SK-N-SH (cell line): ENCODE measurements at regions not wholly inside any gene's neighbourhood (a gene's known extent, or its start where the extent isn't known, plus 50 kb on each side); places are given as distances from the start of the nearest gene placed in this dataset.

ENCODE experiments used
- CTCF ChIA-PET: fragments of 300-600, 350-600 bp; formaldehyde crosslinking; extraction: SDS; loops from one replicate; lab custom pipeline; 2021; lab: Yijun Ruan, JAX
- POLR2A ChIA-PET: fragments of 350-600 bp; sonication (Branson Sonifier 250); formaldehyde crosslinking; extraction: SDS; loops from one replicate; lab custom pipeline; 2020; ENCODE audit warnings: antibody characterized with exemption, inconsistent platforms; lab: Yijun Ruan, JAX
- DNase-seq: peaks from one replicate; pipeline ENCODE4 v3.0.0; 2012
- H2AFZ ChIP-seq: fragments of 200-600 bp; sonication (generic); 2 replicates; pipeline ENCODE4 v1.8.1; 2016; ENCODE audit warnings: antibody characterized with exemption, mild to moderate bottlenecking, low read depth
- H3F3A ChIP-seq: fragments of 200-600 bp; sonication (generic); replicated peaks from 2 replicates; pipeline ENCODE3; 2016; ENCODE audit warnings: antibody characterized with exemption, mild to moderate bottlenecking; ENCODE audit not compliant: insufficient read depth
- H3K27ac ChIP-seq, 2 experiments: fragments of 200-500 bp in 1 of 2; fragments of 200-600 bp in 1 of 2; sonication (Bioruptor generic) in 1 of 2; sonication (generic), shearing (Covaris generic) in 1 of 2; 2 replicates each; pipeline versions ENCODE4 v1.5.1 to v1.6.1; 2014 to 2016; ENCODE audit warnings: low read depth in 2 of 2, inconsistent platforms in 1 of 2, low read length in 1 of 2, mild to moderate bottlenecking in 1 of 2, mixed read lengths in 1 of 2
- H3K27me3 ChIP-seq: fragments of 200-600 bp; sonication (generic), shearing (Covaris generic); 2 replicates; pipeline ENCODE4 v1.6.1; 2016; ENCODE audit warnings: mixed run types; ENCODE audit not compliant: insufficient read depth
- H3K36me3 ChIP-seq, 2 experiments: fragments of 200-500 bp in 1 of 2; fragments of 200-600 bp in 1 of 2; sonication (Bioruptor generic) in 1 of 2; sonication (generic) in 1 of 2; replicated peaks in 1 of 2; 2 replicates each; pipeline versions ENCODE3 to v1.5.1; 2014 to 2016; ENCODE audit warnings: low read length in 1 of 2, mild to moderate bottlenecking in 1 of 2; ENCODE audit not compliant: insufficient read depth in 2 of 2, control insufficient read depth in 1 of 2
- H3K4me1 ChIP-seq, 2 experiments: fragments of 200-500 bp in 1 of 2; fragments of 200-600 bp in 1 of 2; sonication (Bioruptor generic) in 1 of 2; sonication (generic), shearing (Covaris generic) in 1 of 2; 2 replicates each; pipeline versions ENCODE4 v1.5.1 to v1.6.1; 2014 to 2016; ENCODE audit warnings: low read depth in 1 of 2, low read length in 1 of 2, mixed run types in 1 of 2; ENCODE audit not compliant: insufficient read depth in 2 of 2, control insufficient read depth in 1 of 2
- H3K4me2 ChIP-seq: fragments of 200-600 bp; sonication (generic), shearing (Covaris generic); 2 replicates; pipeline ENCODE4 v1.6.1; 2017; ENCODE audit warnings: mixed run types
- H3K4me3 ChIP-seq, 2 experiments: fragments of 200-500 bp in 1 of 2; fragments of 200-600 bp in 1 of 2; sonication (Bioruptor generic) in 1 of 2; sonication (generic), shearing (Covaris generic) in 1 of 2; 2 replicates each; pipeline versions ENCODE4 v1.5.1 to v1.8.1; 2014 to 2016; ENCODE audit warnings: low read depth in 2 of 2, inconsistent platforms in 1 of 2, low read length in 1 of 2, mild to moderate bottlenecking in 1 of 2, mixed read lengths in 1 of 2, moderate library complexity in 1 of 2
- H3K79me2 ChIP-seq: fragments of 200-600 bp; sonication (generic); 2 replicates; pipeline ENCODE4 v1.8.1; 2017; ENCODE audit warnings: mild to moderate bottlenecking; ENCODE audit not compliant: insufficient read depth
- H3K9ac ChIP-seq: fragments of 200-600 bp; sonication (generic); 2 replicates; pipeline ENCODE4 v1.6.1; 2017; ENCODE audit warnings: mixed run types
- H3K9me2 ChIP-seq: fragments of 200-600 bp; sonication (generic); 2 replicates; pipeline ENCODE4 v1.6.1; 2017; ENCODE audit warnings: mixed run types
- H3K9me3 ChIP-seq: fragments of 200-600 bp; sonication (generic); 2 replicates; pipeline ENCODE4 v1.6.1; 2017; ENCODE audit warnings: mixed run types, mild to moderate bottlenecking, moderate library complexity
- H4K20me1 ChIP-seq: fragments of 200-600 bp; sonication (generic); 2 replicates; pipeline ENCODE4 v1.6.1; 2017; ENCODE audit warnings: mild to moderate bottlenecking, mixed run types; ENCODE audit not compliant: insufficient read depth
- EP300 ChIP-seq, 2 experiments: IDR thresholded peaks; 2 replicates each; pipeline versions ENCODE4 v1.4.0 to v1.6.1; 2012; ENCODE audit warnings: borderline replicate concordance in 1 of 2, low read depth in 1 of 2, low read length in 1 of 2
- EZH2phosphoT487 ChIP-seq: fragments of 200-600 bp; sonication (generic); IDR thresholded peaks from 2 replicates; pipeline ENCODE4 v1.6.1; 2017; ENCODE audit warnings: low read depth, mixed run types, mild to moderate bottlenecking, antibody characterized with exemption, moderate library complexity, borderline replicate concordance
- FOSL2 ChIP-seq: IDR thresholded peaks from 2 replicates; pipeline ENCODE4 v1.4.0; 2012; ENCODE audit warnings: low read depth, mild to moderate bottlenecking, moderate library complexity, borderline replicate concordance
- GABPA ChIP-seq: IDR thresholded peaks from 2 replicates; pipeline ENCODE4 v1.4.0; 2012; ENCODE audit warnings: low read depth, mild to moderate bottlenecking
- GATA2 ChIP-seq: sonication (generic); formaldehyde crosslinking; IDR thresholded peaks from 2 replicates; pipeline ENCODE4 v1.5.0; 2020; ENCODE audit warnings: mild to moderate bottlenecking, missing genetic modification reagents
- IRF3 ChIP-seq: fragments of 150-350 bp; IDR thresholded peaks from 2 replicates; pipeline ENCODE4 v1.6.1; 2016; ENCODE audit warnings: mild to moderate bottlenecking, low read depth, low read length
- JUND ChIP-seq: IDR thresholded peaks from 2 replicates; pipeline ENCODE4 v1.4.0; 2012
- NFIC ChIP-seq: IDR thresholded peaks from 2 replicates; pipeline ENCODE4 v1.4.0; 2012; ENCODE audit warnings: borderline replicate concordance
- NRF1 ChIP-seq: IDR thresholded peaks from 2 replicates; pipeline ENCODE4 v1.6.1; 2012; ENCODE audit warnings: low read depth, mild to moderate bottlenecking, low read length
- PBX3 ChIP-seq: IDR thresholded peaks from 2 replicates; pipeline ENCODE4; 2012
- POLR2AphosphoS5 ChIP-seq: IDR thresholded peaks from 2 replicates; pipeline ENCODE4 v1.6.1; 2012; ENCODE audit warnings: low read depth, low read length
- REST ChIP-seq: IDR thresholded peaks from 2 replicates; pipeline ENCODE4 v1.6.1; 2012; ENCODE audit warnings: mild to moderate bottlenecking, low read depth, low read length, moderate library complexity
- SIN3A ChIP-seq: IDR thresholded peaks from 2 replicates; pipeline ENCODE4 v1.6.1; 2012; ENCODE audit warnings: low read depth, mild to moderate bottlenecking, low read length, moderate library complexity, borderline replicate concordance
- SMC3 ChIP-seq: IDR thresholded peaks from 2 replicates; pipeline ENCODE4 v1.6.1; 2012; ENCODE audit warnings: low read depth, low read length, improper control_type of control experiment
- USF1 ChIP-seq: IDR thresholded peaks from 2 replicates; pipeline ENCODE4 v1.4.0; 2012; ENCODE audit warnings: low read depth, borderline replicate concordance
- USF2 ChIP-seq: fragments of 150-350 bp; IDR thresholded peaks from 2 replicates; pipeline ENCODE4 v1.6.1; 2017; ENCODE audit warnings: antibody characterized with exemption, low read length, low read depth, borderline replicate concordance
- ZBTB33 ChIP-seq: IDR thresholded peaks from 2 replicates; pipeline ENCODE4 v1.4.0; 2012; ENCODE audit warnings: low read depth, borderline replicate concordance
- WGBS: methylation state at CpG from one replicate; pipeline ENCODE4 v1.1.6; 2017; ENCODE audit warnings: low lambda C conversion rate; 5-methylcytosine and 5-hydroxymethylcytosine counted together

GRCh38 chr22:25510876-25511275 lies 53.6 kb upstream of the GRK3 start:
- Histone ChIP-seq H3K9me2 (no peaks in the 10 kb centered on the region), H3K4me1 (no peaks in the 10 kb centered on the region; a peak in 1 of 4 replicates), H3K36me3 (no peaks in the 10 kb centered on the region), H2AFZ (no peak overlapping the region), H3K27me3 (no peaks in the 10 kb centered on the region), H4K20me1 (no peaks in the 10 kb centered on the region), H3K79me2 (no peaks in the 10 kb centered on the region), H3K27ac (no peak overlapping the region), H3F3A (no peaks in the 10 kb centered on the region), H3K9ac (no peak overlapping the region), H3K9me3 (no peaks in the 10 kb centered on the region), H3K4me2 (no peak overlapping the region), H3K4me3 (no peak overlapping the region)
- TF ChIP-seq NFIC = no peak
- TF ChIP-seq SMC3 = no peak
- TF ChIP-seq PBX3 = no peak
- TF ChIP-seq IRF3 = no peak
- no peak for TF ChIP-seq NRF1
- no peak for TF ChIP-seq USF2
- no peak for TF ChIP-seq SIN3A
- TF ChIP-seq EP300 (IDR thresholded peaks at IDR 0.05; ENCODE audit: borderline replicate concordance in 1 of 2, low read depth in 1 of 2, low read length in 1 of 2) = no peak
- no peak for TF ChIP-seq GABPA
- TF ChIP-seq EZH2phosphoT487 = no peak
- TF ChIP-seq JUND = no peak
- TF ChIP-seq USF1 = no peak
- TF ChIP-seq POLR2AphosphoS5 = no peak
- no peak for TF ChIP-seq REST
- no peak for TF ChIP-seq FOSL2
- no peak for TF ChIP-seq GATA2 (CRISPR knock-in tag)
- no peak for TF ChIP-seq ZBTB33
- POLR2A ChIA-PET = no interaction called here
- WGBS = 46% methylated on average over 3 of the region's 3 CpGs
- CTCF ChIA-PET = no interaction called here
- no peak for DNase-seq
